Ishikawa (cell line): ENCODE measurements at regions not wholly inside any gene's neighbourhood (a gene's known extent, or its start where the extent isn't known, plus 50 kb on each side); places are given as distances from the start of the nearest gene placed in this dataset.

Experiments
- CEBPB ChIP-seq: IDR thresholded peaks from 2 replicates; pipeline ENCODE4 v1.6.1; 2012
- CREB1 ChIP-seq: IDR thresholded peaks from 2 replicates; pipeline ENCODE4 v1.6.1; 2012; ENCODE audit warnings: low read depth
- EGR1 ChIP-seq: IDR thresholded peaks from 2 replicates; pipeline ENCODE4 v1.6.1; 2012
- EP300 ChIP-seq: IDR thresholded peaks from 2 replicates; pipeline ENCODE4 v1.6.1; 2012; ENCODE audit warnings: borderline replicate concordance
- FOXM1 ChIP-seq: IDR thresholded peaks from 2 replicates; pipeline ENCODE4 v1.6.1; 2012; ENCODE audit warnings: low read depth, borderline replicate concordance
- MAX ChIP-seq: IDR thresholded peaks from 2 replicates; pipeline ENCODE4 v1.6.1; 2012
- NFIC ChIP-seq: IDR thresholded peaks from 2 replicates; pipeline ENCODE4 v1.6.1; 2012
- RAD21 ChIP-seq: IDR thresholded peaks from 2 replicates; pipeline ENCODE4 v1.6.1; 2012; ENCODE audit warnings: low read depth
- TAF1 ChIP-seq: IDR thresholded peaks from 2 replicates; pipeline ENCODE4 v1.6.1; 2012; ENCODE audit warnings: low read depth, mild to moderate bottlenecking
- TCF12 ChIP-seq: IDR thresholded peaks from 2 replicates; pipeline ENCODE4 v1.6.1; 2012; ENCODE audit warnings: low read depth
- TEAD4 ChIP-seq: IDR thresholded peaks from 2 replicates; pipeline ENCODE4 v1.6.1; 2012
- YY1 ChIP-seq: IDR thresholded peaks from 2 replicates; pipeline ENCODE4 v1.6.1; 2012; ENCODE audit warnings: low read depth
- ZBTB7A ChIP-seq: IDR thresholded peaks from 2 replicates; pipeline ENCODE4 v1.6.1; 2012; ENCODE audit warnings: low read depth
- TF ChIP-seq, protein P1 (sequence below): IDR thresholded peaks from 2 replicates; pipeline ENCODE4 v1.6.1; 2012
- TF ChIP-seq, protein P2 (sequence below): IDR thresholded peaks from 2 replicates; pipeline ENCODE4 v1.6.1; 2012; ENCODE audit warnings: low read depth, mild to moderate bottlenecking

GRCh38 chr12:89890161-89890560 is 181.5 kb upstream of the ATP2B1 start:
- TF ChIP-seq CEBPB (no peak), EP300 (no peak), EGR1 (no peak), RAD21 (no peak), MAX (no peak), TCF12 (no peak), TEAD4 (no peak)
- TF ChIP-seq, protein P1, sequence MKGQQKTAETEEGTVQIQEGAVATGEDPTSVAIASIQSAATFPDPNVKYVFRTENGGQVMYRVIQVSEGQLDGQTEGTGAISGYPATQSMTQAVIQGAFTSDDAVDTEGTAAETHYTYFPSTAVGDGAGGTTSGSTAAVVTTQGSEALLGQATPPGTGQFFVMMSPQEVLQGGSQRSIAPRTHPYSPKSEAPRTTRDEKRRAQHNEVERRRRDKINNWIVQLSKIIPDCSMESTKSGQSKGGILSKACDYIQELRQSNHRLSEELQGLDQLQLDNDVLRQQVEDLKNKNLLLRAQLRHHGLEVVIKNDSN: no peak
- TF ChIP-seq, protein P2, sequence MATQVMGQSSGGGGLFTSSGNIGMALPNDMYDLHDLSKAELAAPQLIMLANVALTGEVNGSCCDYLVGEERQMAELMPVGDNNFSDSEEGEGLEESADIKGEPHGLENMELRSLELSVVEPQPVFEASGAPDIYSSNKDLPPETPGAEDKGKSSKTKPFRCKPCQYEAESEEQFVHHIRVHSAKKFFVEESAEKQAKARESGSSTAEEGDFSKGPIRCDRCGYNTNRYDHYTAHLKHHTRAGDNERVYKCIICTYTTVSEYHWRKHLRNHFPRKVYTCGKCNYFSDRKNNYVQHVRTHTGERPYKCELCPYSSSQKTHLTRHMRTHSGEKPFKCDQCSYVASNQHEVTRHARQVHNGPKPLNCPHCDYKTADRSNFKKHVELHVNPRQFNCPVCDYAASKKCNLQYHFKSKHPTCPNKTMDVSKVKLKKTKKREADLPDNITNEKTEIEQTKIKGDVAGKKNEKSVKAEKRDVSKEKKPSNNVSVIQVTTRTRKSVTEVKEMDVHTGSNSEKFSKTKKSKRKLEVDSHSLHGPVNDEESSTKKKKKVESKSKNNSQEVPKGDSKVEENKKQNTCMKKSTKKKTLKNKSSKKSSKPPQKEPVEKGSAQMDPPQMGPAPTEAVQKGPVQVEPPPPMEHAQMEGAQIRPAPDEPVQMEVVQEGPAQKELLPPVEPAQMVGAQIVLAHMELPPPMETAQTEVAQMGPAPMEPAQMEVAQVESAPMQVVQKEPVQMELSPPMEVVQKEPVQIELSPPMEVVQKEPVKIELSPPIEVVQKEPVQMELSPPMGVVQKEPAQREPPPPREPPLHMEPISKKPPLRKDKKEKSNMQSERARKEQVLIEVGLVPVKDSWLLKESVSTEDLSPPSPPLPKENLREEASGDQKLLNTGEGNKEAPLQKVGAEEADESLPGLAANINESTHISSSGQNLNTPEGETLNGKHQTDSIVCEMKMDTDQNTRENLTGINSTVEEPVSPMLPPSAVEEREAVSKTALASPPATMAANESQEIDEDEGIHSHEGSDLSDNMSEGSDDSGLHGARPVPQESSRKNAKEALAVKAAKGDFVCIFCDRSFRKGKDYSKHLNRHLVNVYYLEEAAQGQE: no peak

GRCh38 chr12:89889062-89889461 is 180.4 kb upstream of the ATP2B1 start:
- TF ChIP-seq ZBTB7A: no peak
- no peak for TF ChIP-seq EP300
- TF ChIP-seq RAD21: no peak
- TF ChIP-seq CEBPB: no peak
- TF ChIP-seq CREB1: no peak
- TF ChIP-seq YY1: no peak
- TF ChIP-seq FOXM1: no peak
- no peak for TF ChIP-seq TAF1
- no peak for TF ChIP-seq NFIC
- TF ChIP-seq MAX: no peak
- TF ChIP-seq TEAD4: no peak

GRCh38 chr12:89884952-89885351 is 176.3 kb upstream of the ATP2B1 start:
- TF ChIP-seq EP300 (no peak), YY1 (no peak), NFIC (no peak), TCF12 (no peak), RAD21 (no peak), FOXM1 (no peak), MAX (no peak), CREB1 (no peak), ZBTB7A (no peak), EGR1 (no peak), TAF1 (no peak), TEAD4 (no peak)
- TF ChIP-seq, protein P2: no peak
- TF ChIP-seq, protein P1: no peak

- TF ChIP-seq TCF12 (no peak), TAF1 (no peak), EGR1 (no peak), RAD21 (no peak), ZBTB7A (no peak), FOXM1 (no peak), TEAD4 (no peak)
- TF ChIP-seq, protein P1: no peak
Measured at GRCh38 chr12:89884416-89884898, 175.8 kb upstream of the ATP2B1 start.

DNA sequence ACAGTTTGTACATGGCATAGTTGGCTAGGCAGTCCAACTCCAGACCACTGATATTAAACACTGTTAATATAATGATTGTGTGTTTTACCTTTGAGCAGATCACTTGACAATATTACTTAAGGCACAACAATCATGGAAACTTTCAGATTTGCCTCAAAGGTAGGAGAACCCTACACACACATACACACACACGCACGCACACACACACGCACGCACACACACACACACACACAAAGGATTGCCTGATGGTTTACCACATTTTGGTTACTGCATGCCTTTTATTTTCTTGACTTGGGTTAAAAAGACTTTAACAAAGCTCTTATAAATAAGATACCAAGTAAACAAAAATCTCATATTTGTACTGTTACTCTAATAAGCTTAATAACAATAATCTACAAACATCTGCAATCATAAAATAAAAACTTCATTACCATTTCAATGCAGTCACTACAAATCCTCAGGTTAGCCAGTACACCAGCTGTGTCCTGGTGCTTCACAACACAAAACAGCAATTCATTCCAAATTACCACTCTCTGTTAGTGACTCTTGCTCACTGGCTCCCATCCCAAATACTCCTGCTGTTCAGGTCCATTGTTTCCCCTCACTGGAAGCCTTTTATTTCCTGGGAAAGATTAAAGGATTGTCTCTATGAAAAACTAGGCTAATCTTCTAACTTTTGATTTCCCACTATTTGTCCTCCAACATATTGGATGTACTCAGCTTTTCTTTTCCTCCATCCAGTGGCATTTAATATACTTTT is 175.2 kb upstream of the ATP2B1 start:
- TF ChIP-seq FOXM1 (peak; percentile 55; the same call in 1 of the 2 replicates), TCF12 (peak; percentile 70), TEAD4 (peak; percentile 62), NFIC (peak; percentile 89), CEBPB (peak; percentile 16; the same call in 1 of the 2 replicates), EP300 (peak; percentile 75), TAF1 (no peak), RAD21 (no peak)
- TF ChIP-seq, protein P2: no peak
- TF ChIP-seq, protein P1: no peak
